ENCODE measurements at regions not wholly inside any gene's neighbourhood (a gene's known extent, or its start where the extent isn't known, plus 50 kb on each side); places are given as distances from the start of the nearest gene placed in this dataset.
"Not testable (repeated sequence)": the region's sequence is repeated elsewhere in the genome, so short reads cannot be mapped to it uniquely, and the experiment has no call there.

DNA sequence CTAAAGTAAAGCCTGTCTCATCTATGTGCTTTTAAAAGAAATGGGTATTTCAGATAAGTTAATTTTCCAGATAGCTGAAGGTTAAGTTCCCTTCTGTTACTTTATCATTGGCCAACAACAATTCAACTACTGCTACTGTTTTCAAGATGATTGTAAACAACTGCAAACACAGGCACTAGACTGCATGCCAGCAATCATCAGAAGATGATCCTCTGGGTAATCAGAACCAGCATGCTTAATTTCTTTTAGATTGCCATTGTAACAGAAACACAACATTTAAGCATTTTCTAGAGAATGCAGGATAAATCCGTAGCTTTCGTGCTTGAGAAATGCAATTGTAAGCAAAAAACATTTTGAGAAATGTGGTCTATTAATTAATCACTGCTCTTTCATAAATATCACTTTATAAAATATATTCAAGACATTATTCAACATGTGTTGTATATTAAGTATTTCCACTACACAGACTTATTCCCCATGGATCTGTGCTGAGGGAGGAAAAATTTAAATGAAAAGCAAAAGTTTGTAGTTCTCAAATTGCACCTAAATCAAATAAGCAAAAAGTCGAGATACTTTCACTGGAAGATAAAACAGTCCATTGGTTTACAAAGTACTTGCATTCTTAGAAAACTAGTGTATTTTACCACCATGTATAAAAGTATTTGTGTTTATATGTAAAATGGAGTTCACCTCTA lies 133.7 kb downstream of the ATL2 start:
- no peak for DNase-seq

DNA sequence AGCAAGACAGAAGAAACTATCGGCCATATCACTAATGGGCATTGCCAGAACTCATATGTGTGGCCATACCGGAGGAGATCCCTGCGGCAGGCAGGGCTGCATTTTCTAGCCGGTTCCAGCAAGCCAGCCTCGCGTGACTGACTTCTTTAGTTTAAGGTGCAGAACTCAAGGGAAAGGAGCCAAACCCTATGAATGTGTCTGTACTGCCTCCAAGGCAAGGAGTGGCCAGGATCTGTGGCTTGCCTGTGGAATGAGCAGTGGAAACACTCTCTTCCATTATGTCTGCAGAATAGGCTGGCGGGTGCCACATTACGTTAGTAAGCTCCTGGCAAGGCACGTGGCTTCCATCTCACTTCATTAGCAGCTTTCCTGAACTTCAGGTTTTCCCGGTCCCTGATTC lies 137.6 kb downstream of the ATL2 start:
- DNase-seq, result no peak

DNA sequence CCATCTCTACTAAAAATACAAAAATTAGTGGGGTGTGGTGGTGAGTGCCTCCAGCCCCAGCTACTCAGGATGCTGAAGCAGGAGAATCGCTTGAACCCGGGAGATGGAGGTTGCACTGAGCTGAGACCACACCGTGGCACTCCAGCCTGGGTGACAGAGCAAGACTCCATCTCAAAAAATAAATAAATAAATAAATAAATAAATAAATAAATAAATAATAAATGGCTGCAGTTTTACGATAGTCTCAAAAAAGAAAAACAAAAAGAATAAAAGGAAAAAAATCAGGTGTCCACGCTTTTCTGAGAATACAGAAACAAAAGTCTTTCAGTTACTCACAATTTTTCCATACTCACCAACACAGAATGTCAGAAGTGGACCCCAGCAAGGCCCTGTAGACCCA lies 138.4 kb downstream of the ATL2 start:
- not testable (repeated sequence) for DNase-seq

DNA sequence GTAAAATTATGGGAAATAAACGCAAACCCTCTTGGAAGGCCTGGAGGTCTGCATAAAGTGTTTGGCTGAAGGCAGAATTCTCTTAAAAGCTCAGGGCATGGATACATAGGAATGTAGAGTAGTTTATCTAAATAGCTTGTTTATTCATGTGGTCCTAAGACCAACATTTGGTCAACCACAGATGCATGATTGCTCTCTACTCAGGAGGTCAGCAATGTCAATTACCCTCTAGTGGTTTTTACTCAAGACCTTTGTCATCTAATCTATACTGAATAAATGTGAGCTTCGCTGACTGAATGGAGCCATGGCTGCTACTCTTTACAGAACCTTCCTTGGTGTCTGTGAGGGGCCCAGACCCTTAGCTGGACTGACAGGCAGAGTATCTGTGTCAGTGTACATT lies 139.8 kb downstream of the ATL2 start:
- no peak for DNase-seq

DNA sequence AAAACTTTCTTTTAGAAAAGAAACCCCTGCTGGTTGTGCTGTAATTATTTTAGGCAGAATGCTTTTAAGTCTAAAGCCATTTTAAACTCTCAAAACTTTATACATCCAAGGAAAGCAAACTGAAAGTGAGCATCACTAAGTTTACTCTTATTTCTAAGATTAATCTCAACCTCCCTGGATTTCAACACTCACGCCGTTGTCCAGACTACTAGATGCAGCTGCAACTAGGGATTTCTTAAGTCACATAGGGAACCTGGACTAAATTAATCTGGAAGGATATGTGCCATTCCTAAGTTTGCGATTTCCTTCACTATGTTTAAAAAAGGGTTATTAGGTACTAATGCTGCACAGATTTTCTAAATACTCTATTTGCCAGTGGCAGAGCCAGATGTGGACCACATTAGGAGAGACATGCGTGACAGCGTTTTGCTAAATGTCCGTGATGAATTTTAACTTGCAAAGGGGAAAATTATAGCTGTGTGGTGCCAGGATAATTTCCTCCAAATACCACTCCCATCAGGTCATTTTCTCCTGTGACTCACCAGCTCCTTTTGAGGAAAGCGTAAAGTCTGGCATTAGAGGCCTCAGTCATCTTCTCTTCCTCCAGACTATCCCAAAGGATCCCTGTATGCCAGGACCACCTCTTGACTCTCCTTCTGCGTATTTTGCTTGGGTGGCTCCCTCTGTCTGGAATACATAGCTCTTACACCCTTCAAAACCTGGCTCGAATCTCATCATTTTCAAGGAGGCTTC lies 143.7 kb downstream of the ATL2 start:
- no peak for DNase-seq

DNA sequence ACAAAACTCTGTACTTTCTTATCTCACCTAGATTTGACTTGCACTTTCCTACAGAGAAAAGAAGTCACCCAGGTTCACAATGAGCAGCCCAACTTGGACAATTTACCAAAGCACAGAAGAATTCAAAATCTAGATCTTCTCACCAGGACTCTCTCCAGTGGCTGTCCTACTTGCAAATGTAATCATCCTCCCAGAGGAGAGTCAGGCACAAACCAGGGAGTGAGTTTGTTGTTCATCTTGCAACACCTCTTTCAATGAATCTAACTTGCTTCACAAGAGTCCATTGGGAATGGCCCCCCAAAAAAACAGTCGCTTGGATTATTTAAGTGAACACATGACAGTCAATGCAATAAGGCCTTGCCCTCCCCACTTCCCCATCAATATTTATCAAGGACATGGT lies 144.6 kb downstream of the ATL2 start:
- no peak for DNase-seq

DNA sequence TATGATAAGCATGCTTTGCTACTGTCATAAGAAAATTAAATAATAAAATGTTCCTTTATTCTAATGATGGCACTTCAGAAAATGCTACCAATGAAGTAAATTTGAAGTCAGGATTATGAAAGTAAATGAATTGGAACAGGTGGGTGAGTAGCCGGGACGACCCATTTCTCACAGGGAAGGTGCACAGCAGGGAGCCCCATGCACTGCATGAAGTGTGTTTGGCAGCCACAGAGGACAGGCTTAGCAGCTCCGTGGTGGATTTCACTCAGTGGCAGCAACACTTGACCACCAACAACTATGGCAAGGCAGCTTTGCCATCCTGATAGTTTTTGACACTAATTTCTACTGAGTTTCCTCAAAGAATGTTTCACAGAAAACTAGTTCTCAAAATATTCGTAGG lies 146.3 kb downstream of the ATL2 start:
- DNase-seq, result no peak

DNA sequence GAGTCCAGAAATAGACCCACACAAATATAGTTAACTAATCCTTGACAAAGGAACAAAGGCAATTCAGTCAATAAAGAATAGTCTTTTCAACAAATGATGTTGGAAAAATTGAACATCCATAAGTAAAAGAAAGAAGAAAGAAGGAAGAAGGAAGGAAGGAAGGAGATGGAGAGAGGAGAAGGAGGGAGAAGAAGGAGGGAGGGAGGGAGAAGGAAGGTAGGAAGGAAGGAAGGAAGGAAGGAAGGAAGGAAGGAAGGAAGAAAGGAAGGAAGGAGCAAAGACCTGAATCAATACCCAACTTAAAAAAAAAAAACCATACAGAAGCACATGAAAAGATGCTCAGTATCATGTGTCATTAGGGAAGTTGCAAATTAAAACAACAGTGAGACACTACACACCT lies 148.3 kb downstream of the ATL2 start:
- DNase-seq, result no peak

DNA sequence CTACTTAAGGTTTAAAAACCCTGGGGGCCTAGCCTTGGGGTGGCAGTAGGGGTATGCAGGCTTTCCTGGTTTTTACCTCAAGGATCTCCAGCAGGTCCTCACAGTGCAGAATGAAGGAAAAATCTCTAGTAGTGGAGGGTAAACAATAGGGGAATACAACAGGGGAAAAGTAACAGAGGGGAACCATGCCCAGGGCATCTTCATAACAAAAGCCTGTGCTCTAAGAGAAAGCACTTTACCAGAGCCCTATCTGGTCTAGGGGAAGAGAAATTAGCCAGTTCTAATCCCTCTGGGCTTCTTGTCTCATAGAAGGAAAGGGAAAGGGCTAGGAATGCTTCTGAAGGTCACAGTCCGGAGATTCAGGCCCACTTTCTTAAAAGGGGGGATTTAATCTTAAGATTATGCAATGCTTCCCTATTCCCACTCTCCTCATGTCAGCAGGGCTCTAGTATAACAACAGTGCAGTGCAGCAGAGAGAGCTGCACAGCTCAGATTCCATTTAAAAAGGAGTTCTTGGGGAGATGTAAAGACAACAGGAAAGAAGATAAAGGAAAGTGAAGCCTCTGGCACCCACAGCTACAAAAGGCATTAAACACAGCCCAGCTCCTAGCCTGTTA lies 149.0 kb upstream of the CYP1B1 start:
- DNase-seq, result no peak

DNA sequence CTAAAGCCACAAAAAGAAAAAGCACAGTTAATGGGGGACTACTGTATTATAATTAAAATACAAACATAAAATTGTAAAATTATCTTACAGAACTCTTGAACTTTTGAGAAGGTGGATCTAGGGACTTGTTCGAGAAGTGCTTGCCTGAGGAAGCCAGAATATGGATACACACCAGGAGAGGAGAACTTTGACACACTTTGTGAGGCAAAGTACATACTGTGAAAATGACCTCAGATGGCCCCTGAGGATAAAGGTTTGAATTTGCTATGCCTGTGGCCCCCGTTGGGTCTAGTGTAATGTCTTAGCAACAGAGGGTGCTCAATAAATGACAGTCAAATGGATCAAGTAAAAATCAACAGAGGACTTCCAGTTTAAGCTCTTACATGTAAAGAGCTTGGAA lies 148.2 kb upstream of the CYP1B1 start:
- DNase-seq, result no peak

DNA sequence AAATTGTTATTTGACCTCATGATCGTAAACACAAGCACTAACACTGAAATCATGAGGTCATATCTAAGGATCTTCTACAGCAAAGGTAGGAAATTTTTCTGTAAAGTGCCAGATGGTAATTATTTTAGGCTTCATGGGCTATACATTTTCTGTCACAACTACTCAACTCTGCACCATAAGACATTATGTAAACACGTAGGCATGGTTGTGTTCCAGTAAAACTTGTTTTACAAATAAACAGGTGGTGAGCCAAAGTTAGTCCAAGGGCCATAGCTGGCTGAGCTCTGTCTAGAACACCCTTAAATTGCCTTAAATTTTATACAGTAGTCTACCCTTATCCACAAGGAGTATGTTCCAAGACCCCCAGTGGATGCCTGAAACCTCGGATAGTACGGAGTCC lies 147.3 kb upstream of the CYP1B1 start:
- DNase-seq, result no peak

DNA sequence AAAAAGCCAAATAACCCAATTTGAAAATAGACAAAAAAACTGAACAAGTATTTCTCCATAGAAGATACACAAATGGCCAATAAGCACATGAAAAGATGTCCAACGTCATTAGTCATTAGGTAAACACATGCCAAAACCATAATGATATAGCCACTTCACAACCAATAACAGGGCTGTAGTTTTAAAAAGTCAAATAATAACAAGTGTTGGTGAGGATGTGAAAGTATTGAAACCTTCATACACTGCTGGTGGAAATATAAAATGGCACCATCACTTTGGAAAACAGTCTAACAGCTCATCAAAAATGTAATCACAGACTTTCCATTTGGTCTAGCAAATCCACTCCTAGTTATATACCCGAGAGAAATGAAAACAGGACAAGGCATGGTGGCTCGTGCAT lies 144.2 kb upstream of the CYP1B1 start:
- no peak for DNase-seq

DNA sequence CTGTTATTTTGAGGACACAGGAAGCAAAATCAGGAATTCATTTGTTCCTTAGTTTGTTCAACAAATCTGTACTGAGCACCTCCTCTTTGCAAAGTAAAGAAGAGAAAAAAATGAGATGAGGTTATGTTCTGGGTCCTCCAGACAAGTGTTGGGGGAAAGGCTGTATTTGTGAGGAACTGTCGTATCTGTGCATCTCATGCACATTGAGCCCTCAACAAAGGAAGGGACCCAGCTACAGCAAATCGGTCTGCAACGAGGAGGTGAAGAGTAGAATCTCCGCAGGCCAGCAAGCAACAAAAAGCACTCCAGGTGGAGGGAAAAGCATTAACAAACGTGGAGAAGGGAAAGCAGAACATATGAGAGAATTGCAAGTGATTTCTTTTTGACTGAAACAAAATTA lies 143.0 kb upstream of the CYP1B1 start:
- DNase-seq, result no peak

DNA sequence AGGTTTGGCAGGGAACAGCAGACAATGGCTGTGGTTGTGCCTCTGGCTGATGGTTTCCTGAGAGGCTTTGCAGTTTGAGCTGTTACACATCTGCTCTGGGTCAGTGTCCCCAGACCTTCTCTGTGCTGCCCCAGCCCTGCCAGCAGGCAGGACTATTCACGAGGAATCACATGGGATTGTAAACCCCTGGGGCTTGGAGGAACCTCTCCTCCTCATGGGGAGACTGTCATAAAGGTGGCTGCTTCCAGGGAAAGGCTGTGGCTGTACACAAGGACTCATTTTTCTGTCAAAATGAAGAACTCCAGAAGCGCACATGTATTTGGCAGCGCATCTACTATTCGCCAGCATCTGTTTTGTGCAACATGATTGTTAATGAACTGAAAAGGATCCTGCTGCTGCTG lies 142.6 kb upstream of the CYP1B1 start:
- DNase-seq, result peak; percentile 72

DNA sequence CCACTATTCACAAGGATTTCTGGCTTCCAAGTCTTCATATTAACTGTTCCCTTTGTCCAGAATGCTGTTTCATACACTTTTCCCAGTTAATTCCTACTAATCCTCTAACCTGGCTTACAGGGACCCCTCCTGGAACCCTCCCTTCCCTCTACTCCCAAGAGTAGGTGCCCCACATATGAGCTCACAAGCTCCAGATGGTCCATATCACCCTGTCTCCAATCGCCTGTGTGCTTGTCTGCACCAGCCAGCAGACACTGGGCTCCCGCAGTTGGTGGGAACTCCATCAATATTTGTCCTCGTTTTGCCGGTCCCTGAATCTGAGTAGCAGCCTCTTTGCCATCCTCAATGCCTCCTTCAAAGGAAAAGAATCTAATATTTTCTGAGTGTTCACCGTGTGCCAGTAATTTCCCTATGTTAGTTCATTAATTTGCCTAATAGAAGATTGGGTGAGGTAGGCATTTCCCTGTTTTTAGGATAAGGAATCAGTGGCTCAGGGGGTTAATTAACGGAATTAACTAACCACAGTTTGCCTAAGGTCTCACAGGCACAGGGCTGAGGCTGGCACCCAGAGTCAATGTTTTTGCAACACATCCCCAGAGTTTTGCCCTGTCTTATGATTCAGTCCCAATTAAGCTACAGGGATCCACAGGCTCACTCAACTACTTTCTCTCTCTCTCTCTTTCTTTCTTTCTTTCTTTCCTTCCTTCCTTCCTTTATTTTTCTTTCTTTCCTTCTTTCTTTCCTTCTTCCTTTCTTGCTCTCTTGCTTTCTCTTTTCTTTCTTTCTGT lies 141.6 kb upstream of the CYP1B1 start:
- DNase-seq, result no peak

DNA sequence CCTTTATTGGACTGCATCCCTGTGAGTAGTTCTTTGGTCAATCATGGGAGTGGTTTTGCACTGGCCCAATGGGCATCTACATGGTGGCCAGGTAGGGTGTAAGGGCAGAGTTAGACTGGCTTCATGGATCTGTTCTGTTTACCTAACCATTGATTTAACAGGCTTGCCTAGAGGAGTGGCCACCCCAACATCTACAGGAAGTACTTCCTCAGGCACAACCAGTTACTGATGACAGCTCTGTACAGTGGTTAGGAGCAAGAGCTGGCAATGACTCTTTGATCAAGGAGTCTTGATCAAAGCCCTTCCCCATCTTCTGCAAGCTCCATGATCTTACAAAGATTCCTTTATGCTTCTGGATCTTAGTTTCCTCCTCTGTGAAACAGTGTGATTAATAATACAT lies 140.9 kb upstream of the CYP1B1 start:
- DNase-seq, result no peak

DNA sequence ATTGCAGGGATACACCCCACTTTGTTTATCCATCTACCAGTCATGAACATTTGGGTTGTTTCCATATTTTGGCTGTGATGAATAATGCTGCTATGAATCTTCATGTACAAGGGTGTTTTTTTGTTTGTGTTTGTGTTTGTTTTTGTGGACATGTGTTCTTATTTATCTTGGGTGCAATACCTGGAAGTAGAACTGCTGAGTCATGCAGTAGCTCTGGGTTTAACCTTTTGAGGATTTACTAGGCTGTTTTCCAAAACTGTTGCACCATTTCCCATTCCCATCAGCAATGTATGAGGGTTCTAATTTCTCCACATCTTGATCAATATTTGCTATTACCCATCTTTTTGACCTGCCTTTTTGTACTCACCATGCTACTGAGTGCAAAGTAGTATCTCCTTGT lies 140.0 kb upstream of the CYP1B1 start:
- DNase-seq, result no peak

DNA sequence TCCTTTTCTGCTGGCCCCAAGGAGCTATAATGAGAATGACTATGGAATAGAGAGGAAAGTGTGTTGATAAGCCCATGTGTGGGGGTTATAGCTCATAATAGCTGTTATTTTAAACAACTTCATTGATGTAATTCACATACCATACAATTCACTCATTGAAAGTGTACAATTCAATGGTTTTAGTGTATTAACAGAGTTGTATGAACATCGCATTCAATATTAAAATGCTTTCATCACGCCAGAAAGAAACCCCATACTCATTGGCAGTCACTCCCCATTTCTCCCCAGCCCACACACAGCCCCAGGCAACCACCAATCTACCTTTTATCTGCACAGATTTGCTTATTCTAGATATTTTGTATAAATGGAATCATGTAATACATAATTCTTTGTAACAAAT lies 139.6 kb upstream of the CYP1B1 start:
- DNase-seq, result no peak

DNA sequence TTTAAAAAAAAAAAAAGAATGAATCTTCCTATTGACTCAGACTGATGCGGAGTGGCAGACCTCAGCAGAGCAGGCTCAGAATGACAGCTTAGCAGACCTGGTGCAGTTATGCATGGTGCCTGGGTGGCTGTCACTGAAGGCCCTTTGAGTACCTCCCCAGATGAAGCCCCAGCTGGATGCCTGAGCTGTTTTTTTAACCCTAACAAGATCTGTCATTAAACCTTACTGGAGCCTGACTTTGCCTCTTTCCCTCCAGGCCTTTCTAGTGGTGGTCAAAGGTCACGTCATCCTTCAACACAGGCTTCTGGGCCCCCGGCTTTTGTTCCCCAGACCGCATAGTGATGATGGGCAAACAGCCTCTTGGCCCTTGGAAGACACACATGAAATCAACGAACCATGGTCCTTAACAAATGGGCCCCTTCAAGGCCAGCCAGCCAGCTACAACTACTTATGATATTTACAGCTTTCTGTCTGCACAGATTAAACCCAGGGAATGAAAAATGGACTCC lies 138.3 kb upstream of the CYP1B1 start:
- DNase-seq, result peak; percentile 75

DNA sequence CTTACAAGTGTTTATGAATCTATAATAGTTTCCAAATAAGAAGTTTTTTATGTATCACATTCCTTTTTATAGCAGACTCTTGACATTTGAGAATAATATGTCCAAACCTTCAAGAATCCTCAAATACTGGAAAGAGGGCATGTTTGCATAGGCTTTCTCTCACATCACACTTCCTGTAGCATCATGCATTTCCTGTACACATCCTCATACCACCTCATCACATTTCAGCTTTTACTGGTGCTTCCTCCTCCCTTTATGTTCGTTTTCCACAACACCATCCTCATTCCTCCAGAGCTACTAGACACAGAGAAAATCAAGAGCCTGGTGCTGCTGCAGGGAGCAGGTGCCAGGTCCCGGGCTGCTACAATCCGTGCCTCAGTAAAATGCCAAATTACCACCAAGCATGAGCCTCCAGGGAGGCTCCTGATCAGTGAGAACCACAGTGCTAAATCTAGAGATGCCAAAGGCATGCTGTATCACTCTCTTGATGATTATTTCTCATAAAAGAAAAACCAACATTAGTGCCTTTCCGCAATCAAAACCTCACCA lies 137.7 kb upstream of the CYP1B1 start:
- no peak for DNase-seq

DNA sequence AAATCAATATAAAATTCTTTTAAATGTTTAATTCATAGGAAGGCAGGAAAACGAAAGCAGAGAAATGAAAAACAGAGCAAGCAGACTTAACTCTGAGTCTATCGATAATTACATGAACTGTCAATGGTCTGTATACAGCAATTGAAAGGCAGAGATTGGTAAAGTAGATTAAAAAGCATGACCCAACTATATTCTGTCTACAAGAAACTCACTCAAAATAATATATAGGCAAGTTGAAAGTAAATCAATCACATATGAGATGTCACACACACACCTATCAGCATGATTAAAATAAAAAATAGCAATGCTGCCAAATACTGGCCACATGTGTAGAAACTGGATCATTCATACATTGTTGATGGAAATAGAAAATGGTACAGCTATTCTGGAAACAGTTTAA lies 136.4 kb upstream of the CYP1B1 start:
- DNase-seq, result no peak

DNA sequence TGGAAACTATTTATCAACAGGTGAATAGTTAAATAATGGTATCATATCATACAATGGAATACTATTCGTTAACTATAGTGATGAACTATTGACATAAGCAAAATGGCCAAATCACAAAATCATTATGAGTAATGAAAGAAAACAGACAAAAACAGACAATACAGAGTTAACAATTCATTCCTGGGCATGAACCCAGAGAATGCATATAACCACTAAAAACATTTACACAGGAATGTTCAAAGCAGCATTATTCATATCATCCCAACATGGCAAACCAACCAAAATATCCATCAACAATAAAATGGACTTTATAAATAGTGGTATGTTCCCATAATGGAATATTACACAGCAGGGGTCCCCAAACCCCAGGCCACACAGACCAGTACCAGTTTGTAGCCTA lies 131.2 kb upstream of the CYP1B1 start:
- no peak for DNase-seq

DNA sequence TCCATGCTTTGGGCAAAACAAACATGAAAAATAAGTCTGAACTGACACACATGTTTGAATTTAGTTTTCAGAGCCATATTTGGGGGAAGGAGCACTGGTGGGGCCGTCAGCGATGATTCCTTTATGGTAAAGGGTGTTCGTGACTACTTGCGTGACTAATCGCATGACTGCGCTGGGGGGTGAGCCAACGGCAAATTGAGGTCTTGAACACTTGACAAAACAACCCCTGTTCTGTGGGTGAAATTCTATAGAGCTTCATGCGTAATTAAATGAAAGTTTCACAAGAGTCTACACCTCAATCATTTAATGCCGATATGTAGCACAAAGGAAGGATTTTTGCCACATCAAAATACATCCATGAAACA lies 127.5 kb upstream of the CYP1B1 start:
- DNase-seq, result no peak

Measured in islet precursor cell (in vitro differentiated cells).